Choroid plexus epithelial cell (primary cell): ENCODE measurements at regions not wholly inside any gene's neighbourhood (a gene's known extent, or its start where the extent isn't known, plus 50 kb on each side); places are given as distances from the start of the nearest gene placed in this dataset.

ENCODE experiments used
- DNase-seq: peaks from one replicate; pipeline ENCODE4 v3.0.0-alpha.2; 2010; ENCODE audit warnings: low read depth
- H3K4me3 ChIP-seq: 2 replicates; pipeline ENCODE4 v1.5.1; 2011; ENCODE audit warnings: low read depth, mild to moderate bottlenecking, control low read depth, low read length, moderate library complexity
- CTCF ChIP-seq: conservative IDR thresholded peaks from 2 replicates; pipeline ENCODE4 v1.5.1; 2011; ENCODE audit warnings: low read depth, mild to moderate bottlenecking, control low read depth, inconsistent platforms, low read length, moderate library complexity

GRCh38 chr3:80232760-80233159 lies 465.0 kb upstream of the ROBO1 start:
- no peak overlapping the region for H3K4me3 ChIP-seq
- DNase-seq = peak; percentile 97
- no peak for TF ChIP-seq CTCF

- DNase-seq = no peak
- no peak overlapping the region for H3K4me3 ChIP-seq
- TF ChIP-seq CTCF = no peak
These were observed 463.2 kb upstream of the ROBO1 start for GRCh38 chr3:80230962-80231361.

GRCh38 chr3:80227216-80227615 lies 459.4 kb upstream of the ROBO1 start:
- no peak for TF ChIP-seq CTCF
- DNase-seq = no peak
- H3K4me3 ChIP-seq = no peak overlapping the region

GRCh38 chr3:80215191-80215590 lies 447.4 kb upstream of the ROBO1 start:
- no peak for TF ChIP-seq CTCF
- no peak overlapping the region for H3K4me3 ChIP-seq
- DNase-seq = no peak

GRCh38 chr3:80213086-80213485 lies 445.3 kb upstream of the ROBO1 start:
- TF ChIP-seq CTCF = no peak
- no peak overlapping the region for H3K4me3 ChIP-seq
- DNase-seq = no peak

- peak; percentile 44 for DNase-seq
These were observed 425.1 kb upstream of the ROBO1 start for GRCh38 chr3:80192936-80193335.

More at GRCh38 chr3:80192936-80193335, 425.1 kb upstream of the ROBO1 start:
- TF ChIP-seq CTCF = no peak
- H3K4me3 ChIP-seq = no peak overlapping the region
